DMS79 treated with DMSO at 0.1 percent for 48 hours (cell line): ENCODE measurements at regions not wholly inside any gene's neighbourhood (a gene's known extent, or its start where the extent isn't known, plus 50 kb on each side); places are given as distances from the start of the nearest gene placed in this dataset.

ENCODE experiments used
- DNase-seq: peaks from one replicate; lab custom pipeline; 2025; lab: John Stamatoyannopoulos, UW

DNA sequence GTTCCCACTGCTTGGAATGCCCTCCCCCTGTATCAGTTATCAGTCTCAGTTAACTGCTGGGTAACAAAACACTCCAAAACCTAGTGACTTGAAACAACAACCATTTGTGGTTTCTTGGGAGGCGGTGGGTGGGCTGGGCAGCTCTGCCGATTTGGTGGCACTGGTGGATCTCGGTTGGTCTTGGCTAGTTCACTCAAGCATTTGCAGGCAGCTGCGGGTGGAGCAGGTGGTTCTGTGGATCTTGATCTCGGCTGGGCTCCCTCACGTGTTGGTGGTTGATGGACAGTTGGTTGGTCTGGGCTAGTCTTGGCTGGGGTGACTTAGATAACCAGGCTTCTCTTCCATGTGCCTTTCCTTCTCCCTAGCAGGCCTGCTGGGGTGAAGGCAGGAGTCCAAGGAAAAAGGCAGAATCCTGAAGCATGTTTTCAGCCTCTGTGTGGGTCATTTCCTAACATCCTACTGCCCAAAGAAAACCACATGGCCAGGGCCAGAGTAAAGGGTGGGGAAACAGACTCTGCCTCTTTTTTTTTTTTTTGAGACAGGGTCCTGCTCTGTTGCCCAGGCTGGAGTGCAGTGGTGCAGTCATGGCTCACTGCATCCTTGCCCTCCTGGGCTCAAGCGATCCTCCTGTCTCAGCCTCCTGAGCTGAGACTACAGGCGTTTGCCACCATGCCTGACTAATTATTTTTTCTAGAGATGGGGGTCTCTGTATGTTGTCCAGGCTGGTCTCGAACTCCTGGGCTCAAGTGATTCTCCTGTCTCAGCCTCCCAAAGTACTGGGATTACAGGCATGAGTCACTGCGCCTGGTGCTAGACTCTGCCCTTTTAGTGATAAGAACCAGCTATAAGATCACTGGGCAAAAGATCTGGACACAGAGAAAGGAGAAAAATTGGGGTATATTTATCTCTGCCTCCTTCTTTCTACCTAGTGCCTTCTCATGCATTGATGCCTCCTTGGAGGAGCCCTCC, 183.7 kb downstream of the RGS3 start:
- DNase-seq, result no peak

DNA sequence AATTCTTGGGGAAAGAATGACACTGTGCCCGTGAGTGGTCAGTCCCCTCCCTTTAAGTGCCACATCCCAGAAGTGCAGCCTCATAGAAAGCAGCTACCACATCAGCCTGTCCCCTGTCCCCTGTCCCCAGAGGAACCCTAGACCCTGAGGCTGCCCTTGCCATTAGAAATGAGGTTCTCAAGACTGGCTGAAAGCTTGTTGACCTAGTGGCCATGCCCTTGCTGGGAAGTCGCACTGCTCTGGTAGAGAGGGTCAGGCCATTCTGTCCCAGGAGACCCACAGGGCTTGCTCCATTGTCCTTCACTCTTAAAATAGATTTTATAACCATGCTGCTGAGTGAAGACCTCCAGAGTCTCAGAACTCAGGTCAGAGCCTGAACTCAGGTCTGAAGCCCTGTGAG, 184.5 kb downstream of the RGS3 start:
- DNase-seq, result no peak

DNA sequence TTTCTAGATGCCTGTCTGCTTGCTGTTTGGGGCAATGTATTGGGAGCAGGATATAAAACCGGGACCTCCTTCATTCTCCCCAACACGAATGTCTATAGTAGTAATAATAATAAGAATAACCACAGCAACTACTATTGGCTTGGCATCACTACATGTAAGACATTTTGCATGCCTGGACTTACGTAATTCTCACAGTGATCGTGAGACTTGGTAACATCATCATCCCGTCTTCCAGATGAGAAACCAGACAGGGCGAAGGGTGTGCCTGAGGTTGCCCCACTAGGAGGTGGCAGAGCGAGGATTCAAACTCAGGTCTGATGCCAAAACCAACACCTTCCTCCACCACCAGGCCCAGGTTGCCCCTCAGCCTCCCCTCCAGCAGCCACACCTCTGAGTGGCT, 185.1 kb downstream of the RGS3 start:
- no peak for DNase-seq

DNA sequence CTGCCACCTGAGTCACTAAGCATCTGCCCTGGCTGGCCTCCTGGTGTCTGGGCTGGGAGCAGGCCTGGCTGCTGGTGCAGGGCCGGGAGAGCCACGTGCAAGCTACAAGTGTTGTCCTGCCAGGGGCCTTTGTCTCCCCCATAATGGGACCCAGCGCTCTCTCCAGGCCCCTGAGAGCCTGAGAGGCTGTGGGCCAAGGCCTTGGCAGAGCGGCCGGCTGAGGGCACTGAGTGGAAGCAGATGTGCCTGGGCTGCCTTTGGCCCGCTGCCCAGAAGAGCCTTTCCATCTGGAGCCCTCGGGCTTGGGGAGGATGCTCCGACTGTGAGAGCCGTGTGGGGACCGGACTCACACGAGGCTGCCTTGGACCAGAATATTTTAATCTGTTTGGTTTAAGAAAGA, 185.5 kb downstream of the RGS3 start:
- peak; percentile 75 for DNase-seq

DNA sequence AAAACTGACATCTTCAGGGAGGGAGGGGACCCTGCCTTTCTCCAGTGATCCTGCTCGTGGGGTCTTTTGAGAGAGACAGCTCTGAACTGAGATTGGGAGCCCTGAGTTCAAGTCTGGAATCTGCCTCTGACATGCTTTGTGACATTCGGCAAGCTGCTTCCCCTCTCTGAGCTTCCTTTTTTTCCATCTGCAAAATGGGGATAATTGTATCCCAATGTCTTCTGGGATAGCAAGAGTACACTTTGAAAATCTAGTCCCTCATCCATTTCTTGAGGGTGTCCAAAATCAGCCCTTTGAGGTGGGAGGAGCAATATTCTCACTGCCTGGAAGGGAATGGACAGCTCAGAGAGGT, 186.3 kb downstream of the RGS3 start:
- DNase-seq, result no peak

DNA sequence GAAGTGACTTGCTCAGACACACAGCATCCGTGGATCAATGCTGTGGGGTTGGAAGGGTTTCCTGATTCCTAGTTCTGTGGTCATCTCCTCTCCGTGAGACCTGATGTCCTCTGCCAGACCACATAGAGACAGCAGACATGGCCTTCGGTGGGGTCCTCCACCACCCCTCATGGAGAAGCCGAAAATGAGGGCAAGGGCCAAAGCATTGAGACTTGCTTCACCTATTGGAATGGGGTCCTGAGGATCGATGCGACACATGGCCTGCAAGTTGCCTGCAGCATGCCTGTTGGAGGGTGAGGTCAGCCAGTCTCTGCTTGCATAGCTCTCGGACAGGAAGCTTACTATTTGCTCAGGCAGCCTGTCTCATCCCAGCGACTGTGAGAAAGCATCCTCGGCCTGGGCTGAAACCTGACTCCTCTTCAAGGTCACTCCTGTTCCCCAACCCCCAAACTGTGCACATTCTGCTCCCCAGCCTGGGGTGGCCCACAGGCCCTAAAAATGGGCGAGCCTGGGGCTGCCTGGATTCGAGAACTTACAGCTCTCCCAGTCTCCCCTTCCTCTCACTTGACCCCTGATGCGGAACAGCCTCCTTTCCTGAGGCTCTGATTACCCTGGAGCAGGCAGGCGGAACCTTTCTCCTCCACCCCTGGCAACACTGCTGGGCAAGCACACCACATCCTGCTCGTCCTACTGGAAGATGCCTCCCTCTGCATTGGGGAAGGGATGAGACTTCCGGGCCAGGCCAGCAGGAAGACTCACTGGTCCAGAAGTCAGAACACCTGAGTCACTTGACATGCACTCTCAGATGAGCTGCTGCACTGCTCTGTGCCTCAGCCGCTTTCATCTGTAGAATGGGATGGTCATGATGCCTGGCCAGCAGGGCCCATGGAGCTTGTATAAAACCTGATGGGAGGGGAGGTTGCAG, 186.9 kb downstream of the RGS3 start:
- DNase-seq, result peak; percentile 90

DNA sequence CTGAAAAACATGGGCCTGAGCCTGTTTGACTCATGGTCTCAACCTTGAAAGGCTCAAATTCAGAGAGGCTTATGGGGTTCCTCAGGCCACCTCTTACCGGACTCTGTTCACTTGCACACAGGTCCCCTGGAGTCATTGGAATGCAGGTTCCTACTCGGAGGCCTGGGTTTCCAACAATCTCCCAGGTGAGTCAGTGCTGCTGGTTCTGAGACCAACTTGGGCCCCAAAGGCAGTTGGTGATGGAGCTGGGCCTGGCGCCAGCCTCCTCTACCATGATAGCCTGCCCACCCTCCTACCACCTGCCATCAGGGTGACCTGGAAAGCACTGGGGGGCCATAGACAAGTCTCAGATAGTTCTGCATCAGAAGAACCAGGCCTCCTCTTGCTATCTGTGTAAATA, 188.4 kb downstream of the RGS3 start:
- no peak for DNase-seq

DNA sequence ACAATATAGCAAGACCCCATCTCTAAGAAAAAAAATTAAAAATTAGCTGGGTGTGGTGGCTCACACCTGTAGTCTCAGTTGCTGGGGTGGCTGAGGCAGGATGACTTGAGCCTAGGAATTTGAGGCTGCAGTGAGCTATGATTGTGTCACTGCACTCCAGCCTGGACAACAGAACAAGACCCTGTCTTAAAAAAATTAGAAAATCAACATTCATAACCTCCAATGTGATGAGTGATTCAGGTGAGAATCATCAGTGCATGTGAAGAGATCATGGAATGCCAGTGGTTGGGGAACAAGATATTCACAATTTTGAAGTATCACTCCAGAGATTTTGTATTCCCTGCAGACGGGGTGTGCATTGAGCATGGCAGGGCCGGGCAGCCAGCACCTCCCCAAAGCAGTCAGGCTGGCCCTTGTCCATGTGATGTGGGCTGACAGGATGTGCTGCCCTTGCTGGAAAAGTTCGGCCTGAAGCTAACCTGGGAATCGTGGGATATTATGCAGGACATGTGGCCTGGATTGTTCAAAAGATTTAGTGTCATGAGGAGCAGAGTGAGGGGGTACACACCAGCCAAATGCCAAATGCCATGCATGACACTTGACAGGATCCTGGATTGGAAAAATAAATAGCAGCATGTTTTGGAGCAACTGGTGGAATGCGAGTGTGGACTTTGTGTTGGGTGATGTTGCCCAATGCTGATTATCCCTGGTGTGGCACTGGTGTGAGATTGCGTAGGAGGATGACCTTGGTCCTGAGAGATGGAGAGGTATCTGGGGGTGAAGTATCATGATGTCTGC, 189.0 kb downstream of the RGS3 start:
- no peak for DNase-seq

DNA sequence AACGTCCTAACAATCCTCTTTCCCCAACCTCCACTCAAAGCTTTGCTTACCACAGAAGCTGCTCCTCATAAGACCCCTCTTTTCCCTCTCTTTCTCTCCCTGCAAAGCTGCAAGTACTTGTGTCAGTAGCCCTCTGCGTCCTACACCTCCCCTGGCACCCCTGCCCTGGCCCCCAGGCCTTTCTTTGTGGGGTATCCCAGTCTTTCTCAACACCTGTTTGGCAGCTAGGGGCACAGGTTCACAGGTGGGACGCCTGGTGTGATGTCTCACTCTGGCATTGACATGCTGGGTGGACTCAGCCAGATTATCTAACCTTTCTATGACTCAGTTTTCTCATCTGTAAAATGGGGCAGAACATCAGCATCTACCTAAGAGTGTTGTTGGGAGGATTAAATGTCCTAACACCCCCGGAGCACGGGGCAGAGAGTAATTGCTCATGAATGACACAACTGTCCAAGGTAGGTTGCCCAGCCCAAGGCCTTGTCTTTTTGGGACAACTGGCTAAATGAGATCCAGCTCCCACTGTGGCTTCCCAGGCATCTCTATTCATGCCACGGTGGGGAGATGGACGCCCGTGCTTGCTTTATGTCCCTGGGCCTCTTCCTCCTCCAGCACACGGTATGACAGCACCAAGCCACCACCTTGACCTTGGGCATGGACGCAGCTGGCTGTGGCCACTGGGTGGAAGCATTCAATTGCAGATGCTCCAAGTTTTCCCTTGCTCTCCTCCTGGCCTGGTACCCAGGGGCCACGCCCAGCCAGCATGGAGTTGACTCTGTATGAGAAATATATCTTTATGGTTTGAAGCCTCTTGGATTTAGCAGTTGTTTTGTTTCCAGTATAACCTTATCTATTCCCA, 190.4 kb downstream of the RGS3 start:
- no peak for DNase-seq

DNA sequence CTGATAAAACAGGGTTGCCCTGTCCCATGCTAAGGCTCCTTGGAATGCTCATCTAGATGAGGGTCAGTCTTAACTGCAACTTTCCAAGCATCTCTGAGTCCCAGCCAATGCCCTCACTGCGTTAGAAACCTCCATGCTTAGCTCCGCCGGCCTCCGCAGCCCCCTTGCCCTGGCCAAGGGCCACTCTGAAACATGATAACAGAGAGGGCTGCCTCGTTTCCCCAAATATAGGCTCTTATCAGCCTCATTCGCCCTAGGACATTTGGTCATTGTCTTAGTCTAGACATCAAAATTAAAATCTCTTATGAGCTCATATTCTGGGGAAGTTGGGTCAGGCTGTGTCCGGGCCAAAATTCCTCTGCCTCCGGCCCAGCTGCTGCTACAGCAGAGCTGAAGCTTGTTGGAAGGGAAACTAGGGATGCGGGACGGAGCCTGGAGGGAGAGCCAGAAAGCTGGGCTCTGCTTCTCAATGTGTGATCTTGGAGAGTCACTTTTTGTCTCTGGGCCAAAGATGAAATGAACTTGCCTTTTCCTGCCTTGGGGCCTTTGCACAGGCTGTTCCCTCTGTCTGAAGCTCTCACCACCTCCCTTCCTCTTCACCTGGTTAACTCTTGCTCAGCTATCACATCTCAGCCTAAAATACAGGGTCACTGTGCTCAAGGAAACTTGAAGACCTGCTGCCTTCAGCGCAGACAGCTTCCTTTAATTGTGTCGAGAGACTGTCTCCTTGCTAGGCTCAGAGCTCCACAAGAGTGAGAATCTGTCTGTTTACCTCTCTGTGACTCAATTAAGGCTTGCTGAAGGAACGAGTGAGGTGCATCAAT, 191.3 kb downstream of the RGS3 start:
- no peak for DNase-seq

DNA sequence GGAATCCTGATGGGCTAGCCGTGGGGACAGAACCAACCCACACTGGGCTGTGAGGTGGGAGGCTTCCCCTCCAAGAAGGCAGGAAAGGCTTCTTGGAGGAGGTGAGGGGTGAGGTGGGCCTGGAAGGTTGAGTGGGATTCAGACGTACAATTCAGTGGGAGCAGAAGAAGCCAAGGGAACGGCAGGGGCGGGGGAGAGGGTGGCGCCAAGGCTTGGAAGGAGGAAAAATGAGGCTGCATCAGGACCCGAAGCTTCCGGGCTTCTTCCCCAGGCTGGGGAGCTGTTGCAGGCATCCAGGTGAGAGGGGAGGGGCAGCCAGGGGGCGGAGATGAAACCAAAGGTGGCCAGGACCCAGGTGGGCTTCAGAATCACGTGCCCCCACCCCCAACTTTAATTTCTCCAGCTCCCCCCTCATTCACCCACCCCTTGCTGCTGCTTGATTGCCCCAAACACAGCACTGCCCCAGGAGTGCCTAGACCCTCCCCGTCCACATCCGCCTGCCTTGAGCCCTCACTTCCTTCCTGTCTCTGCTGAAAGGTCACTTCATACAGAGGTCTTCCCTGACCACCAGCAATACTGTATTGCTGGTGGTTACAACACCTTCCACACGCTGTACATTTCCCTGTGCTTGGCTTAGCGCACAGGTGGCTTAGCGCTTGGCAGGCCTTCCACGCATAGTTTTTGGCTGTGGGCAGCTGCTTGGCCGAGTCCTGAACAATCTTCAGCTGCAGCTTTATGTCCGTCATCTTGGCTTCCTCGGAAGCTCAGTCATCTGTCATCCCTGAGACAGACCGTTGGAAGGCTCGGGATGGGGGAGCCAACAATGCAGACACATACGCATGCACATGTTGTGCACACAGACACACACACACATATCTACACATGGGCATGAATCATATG, 193.5 kb downstream of the RGS3 start:
- no peak for DNase-seq

DNA sequence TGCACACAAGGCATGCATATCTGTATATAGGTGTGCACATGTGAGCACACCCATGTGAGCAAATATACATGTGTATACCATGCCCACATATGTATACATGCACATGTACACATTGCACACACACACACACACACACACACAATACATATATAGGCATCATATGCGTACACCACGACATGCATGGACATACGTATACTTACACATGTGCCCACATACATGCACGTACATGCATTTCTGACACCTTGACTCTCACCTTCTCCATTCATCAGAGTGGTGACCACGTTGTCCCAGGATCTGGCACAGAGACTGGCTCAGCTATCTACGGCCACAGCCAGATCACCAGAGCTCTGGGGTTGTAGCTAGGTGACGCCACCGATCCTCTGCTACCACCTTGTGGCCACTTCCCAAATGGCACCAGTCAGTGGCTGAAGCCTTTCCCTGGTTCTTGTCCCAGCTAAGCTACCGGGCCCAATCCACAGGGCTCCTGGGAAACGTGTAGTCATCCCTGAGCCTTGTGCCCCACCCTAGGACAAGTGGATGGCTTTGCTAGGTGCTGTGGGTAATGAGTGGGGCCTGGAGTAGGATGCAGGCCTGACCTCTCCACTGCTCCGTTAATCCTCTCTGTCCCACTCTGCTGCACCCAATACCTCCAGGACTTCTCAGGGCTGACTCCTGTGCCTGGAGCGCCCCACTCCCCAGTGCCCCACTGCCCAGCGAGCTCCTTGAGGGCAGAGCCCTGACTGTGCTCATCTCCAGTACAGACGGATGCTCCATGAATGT, 194.4 kb downstream of the RGS3 start:
- DNase-seq, result peak; percentile 74

DNA sequence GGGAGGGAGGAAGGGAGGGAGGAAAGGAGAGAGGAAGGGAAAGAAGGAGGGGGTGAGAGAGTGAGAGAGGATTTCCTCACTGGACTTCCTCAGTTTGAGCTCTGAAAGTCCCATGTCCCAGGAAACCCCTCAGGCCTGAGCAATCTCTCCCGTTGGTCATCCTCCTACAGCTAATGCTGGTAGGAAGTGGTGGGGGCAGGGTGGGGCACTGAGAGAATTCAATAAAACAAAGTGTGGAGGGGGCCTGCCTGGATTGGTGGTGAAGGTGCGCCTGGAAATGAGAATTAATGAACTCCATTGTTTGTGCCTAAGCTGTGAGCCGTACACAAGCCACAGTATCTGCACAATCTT, 195.0 kb downstream of the RGS3 start:
- no peak for DNase-seq

DNA sequence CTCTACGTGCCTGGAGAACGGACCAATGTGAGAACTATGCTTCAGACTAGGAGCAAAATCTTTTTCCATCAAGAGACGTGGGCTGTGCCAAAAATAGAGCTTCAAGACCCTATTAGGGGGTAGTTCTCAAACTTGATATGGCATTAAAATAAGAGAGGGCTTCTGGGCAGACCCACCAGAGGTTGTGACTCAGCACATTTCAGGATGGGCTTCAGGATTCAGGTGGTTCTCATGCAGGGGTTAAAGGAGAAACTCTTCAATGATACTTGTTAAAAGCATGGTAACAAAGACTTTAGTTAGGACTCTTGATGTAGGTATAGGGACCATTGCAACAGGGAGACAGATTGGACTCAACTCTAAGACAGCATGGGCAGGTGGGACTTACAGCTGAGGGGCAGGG, 195.5 kb downstream of the RGS3 start:
- no peak for DNase-seq

DNA sequence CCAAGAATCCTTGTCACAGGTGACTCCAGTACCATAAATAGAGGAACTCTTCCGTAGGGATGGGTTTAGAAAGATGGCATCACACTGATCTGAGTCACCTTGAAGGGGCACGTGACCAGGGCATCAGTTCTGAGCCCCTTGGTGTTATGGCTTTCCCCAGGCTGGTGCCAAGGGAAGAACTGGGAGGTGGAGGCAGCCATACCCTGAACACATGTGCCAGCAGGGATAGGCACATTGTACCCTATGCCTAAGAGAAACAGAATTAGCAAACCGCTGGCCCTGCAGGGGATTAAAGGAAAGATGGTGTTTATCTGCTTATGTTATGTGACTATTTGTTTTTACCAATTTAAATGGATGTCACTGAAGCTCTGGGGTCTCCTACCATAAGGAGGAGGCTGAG, 196.2 kb downstream of the RGS3 start:
- no peak for DNase-seq

DNA sequence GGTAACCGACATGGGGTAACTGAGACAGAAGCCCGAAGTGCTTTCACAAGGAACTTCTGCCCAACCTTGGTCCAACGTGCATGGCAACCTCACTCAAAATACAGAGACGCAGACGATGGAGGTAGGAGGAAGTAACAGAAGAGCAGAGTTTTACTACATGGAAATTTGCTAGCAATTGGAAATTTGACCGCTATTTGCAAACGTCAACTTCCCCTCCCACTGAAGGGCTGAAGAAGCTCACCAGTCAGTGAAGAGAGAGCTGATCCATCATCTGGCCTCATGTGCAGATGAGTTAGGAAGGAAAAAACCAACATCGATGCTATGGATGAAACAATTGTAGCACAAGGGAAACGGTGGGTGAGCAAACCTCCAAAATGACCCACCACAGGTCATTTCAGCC, 196.7 kb downstream of the RGS3 start:
- no peak for DNase-seq

DNA sequence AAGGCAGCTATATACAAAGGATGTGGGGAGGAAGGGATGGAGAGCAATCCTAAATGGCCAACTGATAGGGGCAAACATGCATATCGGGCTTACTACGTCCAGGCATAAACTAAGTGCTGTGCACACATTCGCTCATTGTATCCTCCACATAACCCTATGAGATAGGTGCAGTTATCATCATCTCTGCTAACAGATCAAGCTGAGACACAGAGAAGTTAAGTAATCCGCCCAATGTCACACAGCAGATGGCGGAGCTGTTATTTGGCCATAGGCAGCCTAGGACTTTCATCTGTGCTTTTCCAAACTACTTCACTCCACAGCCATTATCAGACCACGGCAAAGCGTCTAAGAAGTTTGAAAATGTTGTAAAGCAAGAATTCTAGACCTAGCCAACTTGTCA, 197.5 kb downstream of the RGS3 start:
- no peak for DNase-seq

DNA sequence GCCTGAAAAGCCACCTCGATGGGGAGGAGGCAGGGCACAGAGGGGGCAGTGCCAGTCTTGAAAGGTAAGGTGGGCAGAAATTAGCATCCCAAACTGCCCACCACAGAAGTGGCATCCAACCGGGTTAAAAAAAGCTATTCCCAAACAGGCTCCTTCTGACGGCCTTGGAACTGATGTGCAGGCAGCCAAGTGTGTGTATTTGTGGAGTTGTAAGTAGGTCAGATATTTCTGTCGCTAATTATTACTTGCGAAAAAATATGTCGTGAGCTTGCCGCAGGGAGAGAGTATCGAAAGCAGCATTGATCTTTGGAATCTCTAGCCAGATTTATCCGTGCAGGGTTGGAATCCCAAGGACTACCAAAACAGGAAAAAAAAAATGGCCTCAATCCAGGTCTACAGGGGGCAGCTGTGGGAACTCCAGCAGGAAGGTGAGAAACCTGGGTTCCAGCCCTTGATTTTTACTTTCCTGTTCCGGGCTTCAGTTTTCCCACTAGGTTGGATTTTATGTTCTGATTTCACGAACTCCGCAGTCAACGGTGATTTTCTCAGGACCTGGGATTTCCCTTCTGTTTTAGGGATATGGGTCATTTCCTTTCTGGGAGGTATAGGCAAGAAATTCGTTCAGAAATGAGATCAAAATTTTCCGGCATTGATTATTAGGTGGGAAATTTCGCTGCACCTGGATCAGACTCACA, 200.8 kb downstream of the RGS3 start:
- no peak for DNase-seq
